Parathyroid adenoma (tissue), 2 donors: ENCODE measurements at regions not wholly inside any gene's neighbourhood (a gene's known extent, or its start where the extent isn't known, plus 50 kb on each side); places are given as distances from the start of the nearest gene placed in this dataset.

Experiments
- H2AFZ ChIP-seq: fragments of 300-600 bp; sonication (generic); one replicate; pipeline ENCODE4 v1.7.0; 2017; ENCODE audit warnings: antibody characterized with exemption, mild to moderate bottlenecking
- H3K27ac ChIP-seq: fragments of 300-600 bp; sonication (generic); one replicate; pipeline ENCODE4 v1.7.0; 2017
- H3K27me3 ChIP-seq: fragments of 300-600 bp; sonication (generic); one replicate; pipeline ENCODE4 v1.7.0; 2017; ENCODE audit warnings: low read length; ENCODE audit not compliant: control insufficient read depth, insufficient read depth
- H3K36me3 ChIP-seq: fragments of 300-600 bp; sonication (generic); one replicate; pipeline ENCODE4 v1.7.0; 2017; ENCODE audit warnings: low read length; ENCODE audit not compliant: control insufficient read depth, insufficient read depth
- H3K4me1 ChIP-seq: fragments of 300-600 bp; sonication (generic); one replicate; pipeline ENCODE4 v1.7.0; 2017; ENCODE audit warnings: control low read depth
- H3K4me2 ChIP-seq: fragments of 300-600 bp; sonication (generic); one replicate; pipeline ENCODE4 v1.7.0; 2017; ENCODE audit warnings: low read length
- H3K4me3 ChIP-seq: fragments of 300-600 bp; sonication (generic); one replicate; pipeline ENCODE4 v1.7.0; 2017; ENCODE audit warnings: low read depth, low read length
- H3K79me2 ChIP-seq: fragments of 300-600 bp; sonication (generic); one replicate; pipeline ENCODE4 v1.7.0; 2017; ENCODE audit warnings: control low read depth
- H3K9ac ChIP-seq: fragments of 300-600 bp; sonication (generic); one replicate; pipeline ENCODE4 v1.7.0; 2017; ENCODE audit warnings: mild to moderate bottlenecking
- H3K9me3 ChIP-seq: fragments of 300-600 bp; sonication (generic); one replicate; pipeline ENCODE4 v1.7.0; 2017; ENCODE audit warnings: low read length; ENCODE audit not compliant: control insufficient read depth
- TF ChIP-seq, protein P1 (sequence below): fragments of 300-600 bp; sonication (generic); IDR thresholded peaks from one replicate; pipeline ENCODE4 v1.7.0; 2017; ENCODE audit warnings: antibody characterized with exemption, mild to moderate bottlenecking
- donor health status: primary hyperparathyroidism.

DNA sequence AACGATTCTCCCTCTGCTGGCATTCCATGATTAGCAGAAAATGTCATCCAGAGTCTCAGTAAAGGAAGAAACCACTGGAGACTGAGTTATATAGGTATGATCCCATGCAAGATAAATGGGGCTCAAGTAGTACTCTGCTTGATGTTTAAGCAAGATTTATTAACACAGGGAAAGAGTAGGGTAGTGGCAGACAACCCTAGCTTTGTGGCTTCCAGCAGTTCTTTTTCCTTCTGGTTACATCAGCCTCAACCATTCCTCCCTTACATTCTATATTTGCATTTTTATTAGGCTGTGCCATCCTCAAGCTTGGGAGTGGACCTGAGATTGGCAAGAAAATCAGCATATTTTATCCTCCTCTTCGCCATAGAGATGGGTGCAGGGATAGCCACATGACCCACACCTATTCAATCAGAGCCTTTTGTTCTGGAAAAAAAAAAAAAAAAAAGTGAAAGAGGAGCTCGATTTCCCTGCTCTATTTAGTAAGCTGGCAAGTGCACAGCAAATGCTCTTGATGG is 402.1 kb downstream of the ZNF536 start:
- no peak overlapping the region for H2AFZ ChIP-seq
- H3K27ac ChIP-seq: no peak overlapping the region
- H3K79me2 ChIP-seq: no peaks in the 10 kb centered on the region
- TF ChIP-seq, protein P1, sequence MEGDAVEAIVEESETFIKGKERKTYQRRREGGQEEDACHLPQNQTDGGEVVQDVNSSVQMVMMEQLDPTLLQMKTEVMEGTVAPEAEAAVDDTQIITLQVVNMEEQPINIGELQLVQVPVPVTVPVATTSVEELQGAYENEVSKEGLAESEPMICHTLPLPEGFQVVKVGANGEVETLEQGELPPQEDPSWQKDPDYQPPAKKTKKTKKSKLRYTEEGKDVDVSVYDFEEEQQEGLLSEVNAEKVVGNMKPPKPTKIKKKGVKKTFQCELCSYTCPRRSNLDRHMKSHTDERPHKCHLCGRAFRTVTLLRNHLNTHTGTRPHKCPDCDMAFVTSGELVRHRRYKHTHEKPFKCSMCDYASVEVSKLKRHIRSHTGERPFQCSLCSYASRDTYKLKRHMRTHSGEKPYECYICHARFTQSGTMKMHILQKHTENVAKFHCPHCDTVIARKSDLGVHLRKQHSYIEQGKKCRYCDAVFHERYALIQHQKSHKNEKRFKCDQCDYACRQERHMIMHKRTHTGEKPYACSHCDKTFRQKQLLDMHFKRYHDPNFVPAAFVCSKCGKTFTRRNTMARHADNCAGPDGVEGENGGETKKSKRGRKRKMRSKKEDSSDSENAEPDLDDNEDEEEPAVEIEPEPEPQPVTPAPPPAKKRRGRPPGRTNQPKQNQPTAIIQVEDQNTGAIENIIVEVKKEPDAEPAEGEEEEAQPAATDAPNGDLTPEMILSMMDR: no peak
- no peaks in the 10 kb centered on the region for H3K9me3 ChIP-seq
- H3K4me1 ChIP-seq: no peaks in the 10 kb centered on the region
- H3K4me2 ChIP-seq: no peak overlapping the region
- H3K9ac ChIP-seq: no peak overlapping the region
- no peaks in the 10 kb centered on the region for H3K27me3 ChIP-seq
- no peaks in the 10 kb centered on the region for H3K36me3 ChIP-seq
- no peak overlapping the region for H3K4me3 ChIP-seq

DNA sequence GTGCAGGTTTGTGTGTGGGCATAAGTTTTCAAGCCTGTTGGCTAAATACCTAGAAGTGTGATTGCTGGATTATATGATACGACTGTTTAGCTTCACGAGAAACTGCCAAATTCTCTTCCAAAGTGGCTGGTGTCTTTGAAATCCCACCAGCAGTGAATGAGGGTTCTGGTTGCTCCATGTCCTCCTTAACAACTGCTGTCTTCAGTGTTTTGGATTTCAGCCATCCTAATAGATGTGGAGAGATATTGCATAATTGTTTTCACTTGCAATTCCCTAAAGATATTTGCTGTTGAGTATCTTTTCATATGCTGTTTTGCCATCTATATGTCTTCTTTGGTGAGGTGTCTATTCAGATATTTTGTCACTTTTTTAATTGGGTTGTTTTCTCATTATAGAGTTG is 390.5 kb downstream of the ZNF536 start:
- Histone ChIP-seq H3K4me3 (no peak overlapping the region), H3K27ac (no peak overlapping the region), H3K36me3 (no peaks in the 10 kb centered on the region), H3K4me2 (no peak overlapping the region), H3K79me2 (no peaks in the 10 kb centered on the region), H3K27me3 (no peaks in the 10 kb centered on the region), H3K9me3 (no peaks in the 10 kb centered on the region), H3K4me1 (no peaks in the 10 kb centered on the region), H2AFZ (no peak overlapping the region), H3K9ac (no peak overlapping the region)
- TF ChIP-seq, protein P1: no peak

DNA sequence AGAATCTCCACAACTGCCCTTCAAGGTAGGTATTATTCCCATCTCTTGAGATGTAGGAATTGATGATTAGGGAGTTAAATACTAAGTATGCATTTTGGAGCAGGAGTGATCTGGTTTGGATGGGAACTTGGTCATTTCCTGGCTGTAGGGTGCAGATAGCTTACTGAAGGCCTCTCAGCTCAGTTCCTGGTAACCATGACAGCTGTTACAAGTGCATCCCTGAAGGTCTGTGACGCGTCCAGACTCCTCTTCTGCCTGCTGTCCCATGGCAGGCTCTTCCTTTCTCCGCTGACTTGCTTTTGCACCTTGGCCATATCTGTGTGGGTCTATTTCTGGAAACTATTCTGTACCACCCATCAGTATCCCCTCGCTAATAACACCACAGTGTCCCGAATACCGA is 387.8 kb downstream of the ZNF536 start:
- Histone ChIP-seq H3K9me3 (no peaks in the 10 kb centered on the region), H3K27ac (no peak overlapping the region), H3K27me3 (no peaks in the 10 kb centered on the region), H3K4me1 (no peaks in the 10 kb centered on the region), H3K4me2 (no peak overlapping the region), H3K9ac (no peak overlapping the region), H3K79me2 (no peaks in the 10 kb centered on the region), H3K4me3 (no peak overlapping the region), H2AFZ (no peak overlapping the region), H3K36me3 (no peaks in the 10 kb centered on the region)
- TF ChIP-seq, protein P1: no peak

DNA sequence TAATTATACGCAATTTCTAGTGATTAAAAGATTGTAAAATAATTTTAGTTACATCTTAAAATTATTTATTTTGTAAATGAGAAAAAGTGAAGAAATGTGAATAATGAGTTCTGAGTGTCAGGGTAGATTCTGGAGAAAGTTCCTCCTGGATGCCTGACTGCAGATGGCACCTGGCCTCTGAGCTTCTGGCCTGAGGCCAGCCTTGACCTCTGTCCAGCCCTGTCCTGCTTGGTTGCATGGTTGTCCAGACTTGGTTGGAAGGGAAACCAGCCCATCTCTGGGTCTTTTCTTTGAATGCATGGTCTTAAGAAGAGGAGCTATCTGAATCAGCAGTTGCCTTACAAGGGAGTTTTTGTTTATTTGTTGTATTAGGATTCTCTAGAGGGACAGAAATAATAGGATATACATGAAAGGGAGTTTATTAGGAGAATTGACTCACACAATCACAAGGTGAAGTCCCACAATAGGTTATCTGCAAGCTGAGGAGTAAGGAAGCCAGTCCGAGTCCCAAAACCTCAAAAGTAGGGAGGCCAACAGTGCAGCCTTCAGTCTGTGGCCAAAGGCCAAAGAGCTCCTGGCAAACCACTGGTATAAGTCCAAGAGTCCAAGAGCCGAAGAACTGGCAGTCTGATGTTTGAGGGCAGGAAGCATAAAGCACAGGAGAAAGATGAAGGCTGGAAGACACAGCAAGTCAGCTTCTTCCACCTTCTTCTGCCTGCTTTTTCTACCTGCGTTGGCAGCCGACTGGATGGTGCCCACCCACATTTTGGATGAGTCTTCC is 385.8 kb downstream of the ZNF536 start:
- no peaks in the 10 kb centered on the region for H3K79me2 ChIP-seq
- no peaks in the 10 kb centered on the region for H3K27me3 ChIP-seq
- no peak overlapping the region for H2AFZ ChIP-seq
- no peak overlapping the region for H3K27ac ChIP-seq
- H3K36me3 ChIP-seq: no peaks in the 10 kb centered on the region
- TF ChIP-seq, protein P1: no peak
- H3K4me1 ChIP-seq: no peaks in the 10 kb centered on the region
- H3K9me3 ChIP-seq: no peaks in the 10 kb centered on the region
- H3K4me2 ChIP-seq: no peak overlapping the region
- H3K4me3 ChIP-seq: no peak overlapping the region
- H3K9ac ChIP-seq: no peak overlapping the region
